PC-3 (cell line): ENCODE measurements at regions not wholly inside any gene's neighbourhood (a gene's known extent, or its start where the extent isn't known, plus 50 kb on each side); places are given as distances from the start of the nearest gene placed in this dataset.

ENCODE experiments used
- ATAC-seq: fragments of 200-7000 bp; cut with Tn5 transposase; 2 replicates; pipeline ENCODE4 v1.9.1; 2020; ENCODE audit warnings: mild to moderate bottlenecking, moderate library complexity
- BruUV-seq: library from RNA; stranded (reverse); fragments of 400-500 nt; replicated peaks from 2 replicates; lab custom pipeline; 2021; lab: Mats Ljungman, UMichigan
- CTCF ChIA-PET: fragments of 300-600 bp; sonication (Branson Sonifier 250); formaldehyde crosslinking; loops from one replicate; lab custom pipeline; 2022; ENCODE audit warnings: antibody characterized with exemption; lab: Charles Lee
- POLR2A ChIA-PET: fragments of 300-600 bp; sonication (Branson Sonifier 250); formaldehyde crosslinking; loops from one replicate; lab custom pipeline; 2022; ENCODE audit warnings: antibody characterized with exemption; ENCODE audit not compliant: unreplicated experiment; lab: Charles Lee
- DNase-seq: peaks from one replicate; pipeline ENCODE4 v3.0.0-alpha.2; 2015
- H2AFZ ChIP-seq: fragments of 300-600 bp; sonication (generic); 2 replicates; pipeline ENCODE4 v1.6.0; 2016; ENCODE audit warnings: antibody characterized with exemption, low read length
- H3F3A ChIP-seq: fragments of 300-600 bp; sonication (generic); one replicate; pipeline ENCODE4 v1.6.0; 2017; ENCODE audit warnings: antibody characterized with exemption, low read length, control low read depth, mild to moderate bottlenecking; ENCODE audit not compliant: unreplicated experiment
- H3K27ac ChIP-seq: fragments of 300-600 bp; sonication (generic); 2 replicates; pipeline ENCODE4 v1.5.1; 2016; ENCODE audit warnings: mild to moderate bottlenecking, low read length
- H3K27me3 ChIP-seq: fragments of 300-600 bp; sonication (generic); 2 replicates; pipeline ENCODE4 v1.6.1; 2016; ENCODE audit warnings: low read length, mixed read lengths
- H3K36me3 ChIP-seq: fragments of 300-600 bp; sonication (generic); 2 replicates; pipeline ENCODE4 v1.6.1; 2016; ENCODE audit warnings: low read depth, mixed run types, low read length, mixed read lengths
- H3K4me1 ChIP-seq: fragments of 300-600 bp; sonication (generic); 2 replicates; pipeline ENCODE4 v1.5.1; 2016; ENCODE audit warnings: low read length; ENCODE audit not compliant: insufficient read depth
- H3K4me2 ChIP-seq: fragments of 300-600 bp; sonication (generic); 2 replicates; pipeline ENCODE4 v1.6.0; 2016; ENCODE audit warnings: low read length
- H3K4me3 ChIP-seq: fragments of 300-600 bp; sonication (generic); 2 replicates; pipeline ENCODE4 v1.5.1; 2016; ENCODE audit warnings: mild to moderate bottlenecking, low read length, mixed read lengths
- H3K79me2 ChIP-seq: fragments of 300-600 bp; sonication (generic); 2 replicates; pipeline ENCODE4 v1.6.1; 2017; ENCODE audit warnings: low read length, mixed read lengths
- H3K9ac ChIP-seq: fragments of 300-600 bp; sonication (generic); 2 replicates; pipeline ENCODE4 v1.6.0; 2016; ENCODE audit warnings: mild to moderate bottlenecking, low read length
- H3K9me2 ChIP-seq: fragments of 300-600 bp; sonication (generic); replicated peaks from 2 replicates; pipeline ENCODE4 v1.6.1; 2016; ENCODE audit warnings: mixed run types, low read length, mixed read lengths
- H3K9me3 ChIP-seq: fragments of 300-600 bp; sonication (generic); 2 replicates; pipeline ENCODE4 v1.6.1; 2016; ENCODE audit warnings: low read length, mixed read lengths
- H4K20me1 ChIP-seq: fragments of 300-600 bp; sonication (generic); 2 replicates; pipeline ENCODE4 v1.6.1; 2016; ENCODE audit warnings: low read length, mixed read lengths
- CTCF ChIP-seq: fragments of 300-600 bp; sonication (generic); conservative IDR thresholded peaks from 2 replicates; pipeline ENCODE4 v1.5.1; 2017; ENCODE audit warnings: antibody characterized with exemption, low read depth, mild to moderate bottlenecking, low read length
- EZH2 ChIP-seq: fragments of 300-600 bp; sonication (generic); IDR thresholded peaks from one replicate; pipeline ENCODE4 v1.6.1; 2017; ENCODE audit warnings: antibody characterized with exemption, mild to moderate bottlenecking, low read length; ENCODE audit not compliant: unreplicated experiment
- EZH2phosphoT487 ChIP-seq: fragments of 300-600 bp; sonication (generic); IDR thresholded peaks from 2 replicates; pipeline ENCODE4 v1.6.1; 2018; ENCODE audit warnings: mild to moderate bottlenecking, antibody characterized with exemption, low read length, borderline replicate concordance
- intact Hi-C: fragments of 100-400 bp; cut with micrococcal nuclease; formaldehyde crosslinking; loops from 2 replicates; pipeline ENCODE4 v1.9.0; 2023

- no peak overlapping the region for H3K4me3 ChIP-seq
- no peak for ATAC-seq
- no TSS peak for BruUV-seq
- no peaks in the 10 kb centered on the region for H3K4me1 ChIP-seq
- TF ChIP-seq EZH2phosphoT487 (no peak), CTCF (no peak), EZH2 (no peak)
- H3F3A ChIP-seq = no peaks in the 10 kb centered on the region
- H3K27ac ChIP-seq = no peak overlapping the region
- ChIA-PET CTCF (no interaction called here), POLR2A (no interaction called here)
- H3K27me3 ChIP-seq = no peaks in the 10 kb centered on the region
- no peaks in the 10 kb centered on the region for H4K20me1 ChIP-seq
- H3K4me2 ChIP-seq = no peak overlapping the region
- H3K36me3 ChIP-seq = no peaks in the 10 kb centered on the region
- no peaks in the 10 kb centered on the region for H3K9me3 ChIP-seq
- intact Hi-C loops = no loop called here
- H3K79me2 ChIP-seq = no peaks in the 10 kb centered on the region
- no peak for DNase-seq
- no peaks in the 10 kb centered on the region for H3K9me2 ChIP-seq
- no peak overlapping the region for H3K9ac ChIP-seq
- no peak overlapping the region for H2AFZ ChIP-seq
Observed at GRCh38 chrX:63453571-63453970, 102.4 kb upstream of the SPIN4 start.

GRCh38 chrX:63441717-63442116 is 90.6 kb upstream of the SPIN4 start:
- no peak overlapping the region for H3K27ac ChIP-seq
- no peaks in the 10 kb centered on the region for H3K9me3 ChIP-seq
- H3K4me2 ChIP-seq = no peak overlapping the region
- TF ChIP-seq CTCF = no peak
- no peak for TF ChIP-seq EZH2phosphoT487
- no peak for TF ChIP-seq EZH2
- H3K36me3 ChIP-seq = no peaks in the 10 kb centered on the region
- H3F3A ChIP-seq = no peaks in the 10 kb centered on the region
- DNase-seq = no peak
- H2AFZ ChIP-seq = no peak overlapping the region
- no peaks in the 10 kb centered on the region for H4K20me1 ChIP-seq
- H3K79me2 ChIP-seq = no peaks in the 10 kb centered on the region
- no peaks in the 10 kb centered on the region for H3K9me2 ChIP-seq
- no TSS peak for BruUV-seq
- H3K27me3 ChIP-seq = no peaks in the 10 kb centered on the region
- no peak overlapping the region for H3K4me3 ChIP-seq
- CTCF ChIA-PET = no interaction called here
- H3K4me1 ChIP-seq = no peaks in the 10 kb centered on the region
- intact Hi-C loops = no loop called here
- POLR2A ChIA-PET = no interaction called here
- no peak overlapping the region for H3K9ac ChIP-seq
- no peak for ATAC-seq

GRCh38 chrX:63439580-63439979 is 88.4 kb upstream of the SPIN4 start:
- Histone ChIP-seq H3K4me1 (peaks cover 5% of the 10 kb centered on the region), H3K4me2 (no peak overlapping the region), H3K27me3 (no peaks in the 10 kb centered on the region), H3K79me2 (no peaks in the 10 kb centered on the region), H3K36me3 (0 out of 2 replicates have a peak, but pooled peaks cover 2% of the 10 kb centered on the region), H3K27ac (no peak overlapping the region), H3K4me3 (no peak overlapping the region), H4K20me1 (no peaks in the 10 kb centered on the region), H3K9ac (no peak overlapping the region), H3K9me3 (no peaks in the 10 kb centered on the region), H2AFZ (no peak overlapping the region), H3K9me2 (no peaks in the 10 kb centered on the region), H3F3A (no peaks in the 10 kb centered on the region)
- no peak for TF ChIP-seq EZH2
- no TSS peak for BruUV-seq
- ChIA-PET POLR2A (no interaction called here), CTCF (no interaction called here)
- intact Hi-C loops = no loop called here
- no peak for DNase-seq
- no peak for ATAC-seq
